GM19324 (cell line): ENCODE measurements at regions not wholly inside any gene's neighbourhood (a gene's known extent, or its start where the extent isn't known, plus 50 kb on each side); places are given as distances from the start of the nearest gene placed in this dataset.
A peak's percentile ranks its signal among the peaks of the same experiment; 100 is the strongest.

ENCODE experiments used
- ATAC-seq: cut with Tn5 transposase; IDR thresholded peaks from one replicate; pipeline ENCODE4 v1.9.1; 2021; ENCODE audit warnings: mild to moderate bottlenecking, moderate library complexity; ENCODE audit not compliant: unreplicated experiment, low FRiP score

GRCh38 chr5:169450464-169450863 is 133.1 kb upstream of the SPDL1 start:
- no peak for ATAC-seq

GRCh38 chr5:169448826-169449225 is 134.7 kb upstream of the SPDL1 start:
- ATAC-seq: no peak

GRCh38 chr5:169445191-169445590 is 138.4 kb upstream of the SPDL1 start:
- ATAC-seq: no peak

GRCh38 chr5:169442913-169443784 is 140.4 kb upstream of the SPDL1 start:
- no peak for ATAC-seq

GRCh38 chr5:169442403-169442874 is 141.1 kb upstream of the SPDL1 start:
- no peak for ATAC-seq

GRCh38 chr5:169440107-169440705 is 139.3 kb upstream of the SLIT3 start:
- no peak for ATAC-seq

GRCh38 chr5:169439362-169439761 is 138.4 kb upstream of the SLIT3 start:
- ATAC-seq: no peak

- no peak for ATAC-seq
Measured at GRCh38 chr5:169435506-169436229, 134.7 kb upstream of the SLIT3 start.

GRCh38 chr5:169433221-169433651 is 132.3 kb upstream of the SLIT3 start:
- ATAC-seq: no peak

- ATAC-seq: no peak
Measured at GRCh38 chr5:169431386-169431785, 130.4 kb upstream of the SLIT3 start.

GRCh38 chr5:169430671-169431070 is 129.7 kb upstream of the SLIT3 start:
- no peak for ATAC-seq

- no peak for ATAC-seq
Measured at GRCh38 chr5:169429044-169429443, 128.1 kb upstream of the SLIT3 start.

GRCh38 chr5:169426784-169427183 is 125.8 kb upstream of the SLIT3 start:
- ATAC-seq: no peak

GRCh38 chr5:169424670-169425378 is 123.9 kb upstream of the SLIT3 start:
- no peak for ATAC-seq

GRCh38 chr5:169424279-169424655 is 123.3 kb upstream of the SLIT3 start:
- ATAC-seq: no peak

- ATAC-seq: no peak
Measured at GRCh38 chr5:169423580-169424278, 122.8 kb upstream of the SLIT3 start.

- ATAC-seq: no peak
Measured at GRCh38 chr5:169422087-169422486, 121.1 kb upstream of the SLIT3 start.

GRCh38 chr5:169421677-169422076 is 120.7 kb upstream of the SLIT3 start:
- ATAC-seq: no peak

GRCh38 chr5:169417676-169418075 is 116.7 kb upstream of the SLIT3 start:
- ATAC-seq: no peak

GRCh38 chr5:169416583-169417196 is 115.8 kb upstream of the SLIT3 start:
- peak; percentile 95 for ATAC-seq
